Activated CD8-positive, alpha-beta T cell treated with anti-CD3 and anti-CD28 coated beads for 36 hours (primary cell): ENCODE measurements at regions not wholly inside any gene's neighbourhood (a gene's known extent, or its start where the extent isn't known, plus 50 kb on each side); places are given as distances from the start of the nearest gene placed in this dataset.

Experiments used
- ATAC-seq: fragments of 200-7000 bp; cut with Tn5 transposase; one replicate; pipeline ENCODE4 v1.10.0; 2021; ENCODE audit warnings: mild to moderate bottlenecking, moderate library complexity
- CTCF ChIA-PET: fragments of 350-600 bp; sonication (Branson Sonifier 250); formaldehyde crosslinking; loops from one replicate; lab custom pipeline; 2021; ENCODE audit warnings: antibody characterized with exemption; lab: Charles Lee
- POLR2A ChIA-PET: fragments of 350-600 bp; sonication (Branson Sonifier 250); formaldehyde crosslinking; loops from one replicate; lab custom pipeline; 2021; ENCODE audit warnings: antibody characterized with exemption; lab: Charles Lee
- DNase-seq: peaks from one replicate; pipeline ENCODE4 v3.0.0-alpha.2; 2020
- H3K27ac Mint-ChIP-seq: one replicate; pipeline ENCODE4 v1.8.0; 2021; ENCODE audit warnings: mild to moderate bottlenecking, mixed read lengths
- H3K27me3 Mint-ChIP-seq: one replicate; pipeline ENCODE4 v1.8.0; 2021; ENCODE audit warnings: mixed read lengths
- H3K36me3 Mint-ChIP-seq: one replicate; pipeline ENCODE4 v1.8.0; 2021; ENCODE audit warnings: low read depth, mixed read lengths
- H3K4me1 Mint-ChIP-seq: one replicate; pipeline ENCODE4 v1.8.0; 2021; ENCODE audit warnings: low read depth, mixed read lengths
- H3K4me3 Mint-ChIP-seq: one replicate; pipeline ENCODE4 v1.8.0; 2021; ENCODE audit warnings: mild to moderate bottlenecking, moderate library complexity, mixed read lengths
- H3K9me3 Mint-ChIP-seq: one replicate; pipeline ENCODE4 v1.8.0; 2021; ENCODE audit warnings: mixed read lengths
- CTCF ChIP-seq: fragments of 200-600 bp; IDR thresholded peaks from one replicate; pipeline ENCODE4 v1.8.0; 2022; ENCODE audit warnings: antibody characterized with exemption, mild to moderate bottlenecking
- intact Hi-C: fragments of 100-400 bp; cut with micrococcal nuclease; formaldehyde crosslinking; loops from one replicate; pipeline ENCODE4 v1.10.0; 2022

GRCh38 chr1:221478050-221478949 lies 263.6 kb downstream of the DUSP10 start:
- H3K4me3 Mint-ChIP-seq, result no peak overlapping the region
- peaks cover 7% of the 10 kb centered on the region for H3K27me3 Mint-ChIP-seq
- intact Hi-C loops, result loop anchor here (10.0 kb wide), 1 partner anchor 537 kb away; no protein-coding TSS in a partner anchor
- peak; percentile 100 for ATAC-seq
- no peaks in the 10 kb centered on the region for H3K9me3 Mint-ChIP-seq
- no peaks in the 10 kb centered on the region for H3K36me3 Mint-ChIP-seq
- H3K4me1 Mint-ChIP-seq, result no peaks in the 10 kb centered on the region
- H3K27ac Mint-ChIP-seq, result no peak overlapping the region
- POLR2A ChIA-PET, result interaction anchor here (0.7 to 0.8 kb wide), 2 partner anchors 11 to 39 kb away, joined by 3 read pairs; no protein-coding TSS in a partner anchor
- CTCF ChIA-PET, result interaction anchor here (0.6 to 2.6 kb wide), 18 partner anchors 11 to 977 kb away, joined by 3 to 18 read pairs (median 4); partner anchors contain the start of gene DUSP10
- peak; percentile 59 for TF ChIP-seq CTCF
- peak; percentile 67 for DNase-seq

- ATAC-seq, result no peak
- Mint-ChIP-seq H3K36me3 (no peaks in the 10 kb centered on the region), H3K4me3 (no peak overlapping the region), H3K4me1 (no peaks in the 10 kb centered on the region), H3K27me3 (no peaks in the 10 kb centered on the region), H3K27ac (no peak overlapping the region), H3K9me3 (no peaks in the 10 kb centered on the region)
- no peak for TF ChIP-seq CTCF
- POLR2A ChIA-PET, result no interaction called here
- CTCF ChIA-PET, result no interaction called here
- intact Hi-C loops, result loop anchor here (10.0 kb wide), 1 partner anchor 127 kb away; no protein-coding TSS in a partner anchor
- DNase-seq, result no peak
These were observed 253.9 kb downstream of the DUSP10 start for GRCh38 chr1:221487781-221488524.

GRCh38 chr1:221488550-221488949 lies 253.3 kb downstream of the DUSP10 start:
- DNase-seq (no peak), ATAC-seq (no peak)
- intact Hi-C loops, result loop anchor here (10.0 kb wide), 1 partner anchor 126 kb away; no protein-coding TSS in a partner anchor
- H3K4me3 Mint-ChIP-seq, result no peak overlapping the region
- TF ChIP-seq CTCF, result no peak
- no peaks in the 10 kb centered on the region for H3K27me3 Mint-ChIP-seq
- H3K27ac Mint-ChIP-seq, result no peak overlapping the region
- CTCF ChIA-PET, result no interaction called here
- POLR2A ChIA-PET, result no interaction called here
- no peaks in the 10 kb centered on the region for H3K4me1 Mint-ChIP-seq
- H3K9me3 Mint-ChIP-seq, result no peaks in the 10 kb centered on the region
- no peaks in the 10 kb centered on the region for H3K36me3 Mint-ChIP-seq

GRCh38 chr1:221494670-221495069 lies 247.2 kb downstream of the DUSP10 start:
- no peak overlapping the region for H3K4me3 Mint-ChIP-seq
- no peak for ATAC-seq
- no peak overlapping the region for H3K27ac Mint-ChIP-seq
- DNase-seq, result no peak
- no peaks in the 10 kb centered on the region for H3K9me3 Mint-ChIP-seq
- no peaks in the 10 kb centered on the region for H3K36me3 Mint-ChIP-seq
- no peaks in the 10 kb centered on the region for H3K4me1 Mint-ChIP-seq
- intact Hi-C loops, result no loop called here
- ChIA-PET CTCF (no interaction called here), POLR2A (no interaction called here)
- no peaks in the 10 kb centered on the region for H3K27me3 Mint-ChIP-seq
- TF ChIP-seq CTCF, result no peak
